HepG2 (cell line): ENCODE measurements at regions not wholly inside any gene's neighbourhood (a gene's known extent, or its start where the extent isn't known, plus 50 kb on each side); places are given as distances from the start of the nearest gene placed in this dataset.

Experiments
- ATAC-seq: fragments of 200-7000 bp; cut with Tn5 transposase; 3 replicates; pipeline ENCODE4 v1.9.1; 2020; ENCODE audit warnings: mild to moderate bottlenecking, moderate library complexity
- BruUV-seq: library from RNA; stranded (reverse); fragments of 400-500 nt; replicated peaks from 2 replicates; lab custom pipeline; 2021; lab: Mats Ljungman, UMichigan
- CTCF ChIA-PET: fragments of 300-600 bp; formaldehyde crosslinking; extraction: SDS; loops from one replicate; lab custom pipeline; 2021; ENCODE audit warnings: low total read pairs, inconsistent platforms, low intra/inter-chr PET ratio; lab: Yijun Ruan, JAX
- POLR2A ChIA-PET: fragments of 350-600 bp; sonication (Branson Sonifier 250); formaldehyde crosslinking; loops from one replicate; lab custom pipeline; 2020; ENCODE audit warnings: antibody characterized with exemption, inconsistent platforms; lab: Yijun Ruan, JAX
- DNase-seq: peaks from one replicate; pipeline ENCODE4 v3.0.0-alpha.2; 2015; ENCODE audit warnings: low spot score
- FAIRE-seq: peaks from 3 replicates; lab custom pipeline; 2011; peaks lifted over from hg19 to GRCh38; lab: Jason Lieb, UNC
- H2AFZ ChIP-seq: one replicate; pipeline ENCODE4 v1.6.1; 2011; ENCODE audit warnings: low read length, inconsistent platforms
- H3K27ac ChIP-seq: fragments of 300-600 bp; 3 replicates; pipeline ENCODE4 v1.8.0; 2011; ENCODE audit warnings: mixed run types, mild to moderate bottlenecking, mixed read lengths, low read length, inconsistent platforms; ENCODE audit not compliant: insufficient read depth; ENCODE audit errors: extremely low read length
- H3K27me3 ChIP-seq, 2 experiments: fragments of 200-600 bp in 1 of 2; 2 replicates in 1 of 2; 3 replicates in 1 of 2; pipeline versions ENCODE4 v1.6.0 to v1.8.0; 2011; ENCODE audit warnings: low read length in 2 of 2, mild to moderate bottlenecking in 2 of 2, moderate library complexity in 2 of 2, inconsistent platforms in 1 of 2; ENCODE audit not compliant: insufficient read depth in 2 of 2, control insufficient read depth in 1 of 2
- H3K36me3 ChIP-seq, 2 experiments: fragments of 200-600 bp in 1 of 2; replicated peaks in 1 of 2; 2 replicates in 1 of 2; 3 replicates in 1 of 2; pipeline versions ENCODE4 v1.5.1 to v1.8.0; 2011; ENCODE audit warnings: low read length in 2 of 2, inconsistent platforms in 1 of 2; ENCODE audit not compliant: insufficient read depth in 2 of 2, control insufficient read depth in 1 of 2
- H3K4me1 ChIP-seq: 2 replicates; pipeline ENCODE4 v1.5.1; 2012; ENCODE audit warnings: low read length, inconsistent platforms; ENCODE audit not compliant: insufficient read depth
- H3K4me2 ChIP-seq: 2 replicates; pipeline ENCODE4 v1.6.0; 2011; ENCODE audit warnings: low read depth, low read length, inconsistent platforms
- H3K4me3 ChIP-seq, 3 experiments: fragments of 200-600 bp in 1 of 3; sonication (generic), shearing (Covaris generic) in 1 of 3; replicated peaks in 1 of 3; 2 replicates each; pipeline ENCODE4 v1.5.1; 2011 to 2016; ENCODE audit warnings: low read length in 3 of 3, inconsistent platforms in 2 of 3, low read depth in 2 of 3, mild to moderate bottlenecking in 2 of 3, control low read depth in 1 of 3, mixed read lengths in 1 of 3; ENCODE audit not compliant: insufficient read depth in 1 of 3
- H3K79me2 ChIP-seq: one replicate; pipeline ENCODE4 v1.6.1; 2011; ENCODE audit warnings: low read length, inconsistent platforms; ENCODE audit not compliant: insufficient read depth
- H3K9ac ChIP-seq: 2 replicates; pipeline ENCODE4 v1.6.0; 2011; ENCODE audit warnings: mild to moderate bottlenecking, low read depth, low read length, inconsistent platforms; ENCODE audit not compliant: insufficient read depth
- H3K9me3 ChIP-seq: 2 replicates; pipeline ENCODE4 v1.5.1; 2012; ENCODE audit warnings: mild to moderate bottlenecking, low read length
- H4K20me1 ChIP-seq: 2 replicates; pipeline ENCODE4 v1.6.0; 2011; ENCODE audit warnings: inconsistent platforms, mild to moderate bottlenecking, low read length, moderate library complexity; ENCODE audit not compliant: insufficient read depth
- KAT8 ChIP-seq: IDR thresholded peaks from 2 replicates; pipeline ENCODE4 v1.6.1; 2016; ENCODE audit warnings: missing genetic modification reagents, missing compliant biosample characterization
- KDM5B ChIP-seq: sonication (generic); formaldehyde crosslinking; IDR thresholded peaks from 2 replicates; pipeline ENCODE4 v1.4.0; 2020; ENCODE audit warnings: missing genetic modification reagents, mild to moderate bottlenecking, borderline replicate concordance
- PHF21A ChIP-seq: sonication (generic); formaldehyde crosslinking; IDR thresholded peaks from 2 replicates; pipeline ENCODE4 v1.5.0; 2020; ENCODE audit warnings: mild to moderate bottlenecking, missing genetic modification reagents
- POLR2G ChIP-seq: fragments of 200-400 bp; formaldehyde crosslinking; IDR thresholded peaks from 2 replicates; pipeline ENCODE4 v1.6.1; 2018; ENCODE audit warnings: mild to moderate bottlenecking, low read depth, low read length, moderate library complexity
- RARA ChIP-seq: IDR thresholded peaks from 2 replicates; pipeline ENCODE4 v1.6.1; 2016; ENCODE audit warnings: missing genetic modification reagents, missing compliant biosample characterization
- SCMH1 ChIP-seq: sonication (generic); formaldehyde crosslinking; IDR thresholded peaks from 2 replicates; pipeline ENCODE4 v1.9.0; 2021; ENCODE audit warnings: missing genetic modification reagents, mild to moderate bottlenecking, borderline replicate concordance
- ZNF431 ChIP-seq: sonication (generic); formaldehyde crosslinking; IDR thresholded peaks from 2 replicates; pipeline ENCODE4 v1.9.0; 2022; ENCODE audit warnings: missing genetic modification reagents, low read depth, mild to moderate bottlenecking, borderline replicate concordance
- ZNF558 ChIP-seq: sonication (generic); formaldehyde crosslinking; IDR thresholded peaks from 2 replicates; pipeline ENCODE4 v1.9.0; 2022; ENCODE audit warnings: mild to moderate bottlenecking, missing genetic modification reagents, borderline replicate concordance
- ZNF616 ChIP-seq: sonication (generic); formaldehyde crosslinking; IDR thresholded peaks from 2 replicates; pipeline ENCODE4 v1.5.0; 2020; ENCODE audit warnings: low read depth, mild to moderate bottlenecking, missing genetic modification reagents
- ZSCAN9 ChIP-seq: IDR thresholded peaks from 2 replicates; pipeline ENCODE4 v1.6.1; 2016; ENCODE audit warnings: borderline replicate concordance
- WGBS: methylation state at CpG from one replicate; pipeline ENCODE4 v1.1.6; 2017; ENCODE audit warnings: low lambda C conversion rate; 5-methylcytosine and 5-hydroxymethylcytosine counted together
- in situ Hi-C: cut with HindIII; loops from 2 replicates; pipeline ENCODE4 v1.10.0; 2017; ENCODE audit warnings: low pct_unique_long_range_greater_than_20kb; ENCODE audit not compliant: extremely low pct_ligation_motif_present
- intact Hi-C: fragments of 100-400 bp; cut with micrococcal nuclease; formaldehyde crosslinking; loops from one replicate; pipeline ENCODE4 v1.10.0; 2022; ENCODE audit not compliant: unreplicated experiment
- TF ChIP-seq, protein P1 (sequence below): sonication (generic); formaldehyde crosslinking; IDR thresholded peaks from 2 replicates; pipeline ENCODE4 v1.8.0; 2022; ENCODE audit warnings: missing genetic modification reagents, low read depth, mild to moderate bottlenecking, borderline replicate concordance
- TF ChIP-seq, protein P2 (sequence below), 2 experiments: sonication (generic) in 1 of 2; formaldehyde crosslinking in 1 of 2; IDR thresholded peaks; 2 replicates each; pipeline versions ENCODE4 v1.4.0 to v1.6.1; 2016 to 2020; ENCODE audit warnings: borderline replicate concordance in 1 of 2, low read depth in 1 of 2, mild to moderate bottlenecking in 1 of 2, missing genetic modification reagents in 1 of 2
- TF ChIP-seq, protein P3 (sequence below): sonication (generic); formaldehyde crosslinking; IDR thresholded peaks from 2 replicates; pipeline ENCODE4 v1.4.0; 2020; ENCODE audit warnings: missing genetic modification reagents
- TF ChIP-seq, protein P4 (sequence below): sonication (generic); formaldehyde crosslinking; IDR thresholded peaks from 2 replicates; pipeline ENCODE4 v1.5.0; 2020; ENCODE audit warnings: missing genetic modification reagents

DNA sequence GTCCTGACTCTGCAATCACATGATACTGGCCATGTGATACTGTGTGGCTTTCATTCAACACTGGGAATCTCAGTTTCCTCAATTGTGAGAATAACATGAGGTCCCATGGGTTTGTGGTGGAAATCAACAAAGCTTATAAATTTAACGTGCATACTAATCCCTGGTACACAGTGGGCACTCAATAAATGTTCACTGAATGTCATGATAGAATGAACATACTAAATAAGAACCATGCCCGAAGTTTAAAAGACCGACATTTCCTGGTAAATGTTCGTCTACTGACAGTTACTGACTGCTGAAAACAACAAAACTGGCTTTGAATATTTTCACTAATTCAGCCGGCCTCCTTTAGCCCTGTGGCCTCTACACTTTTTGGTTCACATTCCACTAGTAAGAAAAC is 62.3 kb upstream of the CCT8L2 start:
- ATAC-seq (no peak), DNase-seq (no peak), FAIRE-seq (no peak)
- Histone ChIP-seq H4K20me1 (no peaks in the 10 kb centered on the region), H3K9ac (no peak overlapping the region), H3K4me3 (no peak overlapping the region), H2AFZ (no peak overlapping the region), H3K4me2 (no peak overlapping the region), H3K4me1 (no peaks in the 10 kb centered on the region), H3K27me3 (no peaks in the 10 kb centered on the region), H3K36me3 (no peaks in the 10 kb centered on the region), H3K79me2 (no peaks in the 10 kb centered on the region), H3K27ac (no peak overlapping the region), H3K9me3 (peaks cover 11% of the 10 kb centered on the region)
- TF ChIP-seq ZNF558 (CRISPR knock-in tag), result no peak
- TF ChIP-seq, protein P1, sequence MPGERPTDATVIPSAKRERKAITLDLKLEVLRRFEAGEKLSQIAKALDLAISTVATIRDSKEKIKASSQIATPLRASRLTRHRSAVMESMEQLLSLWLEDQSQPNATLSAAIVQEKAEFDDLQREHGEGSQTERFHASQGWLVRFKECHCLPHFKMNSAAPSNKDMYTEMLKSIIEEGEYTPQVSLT (CRISPR knock-in tag), result no peak
- TF ChIP-seq, protein P2, sequence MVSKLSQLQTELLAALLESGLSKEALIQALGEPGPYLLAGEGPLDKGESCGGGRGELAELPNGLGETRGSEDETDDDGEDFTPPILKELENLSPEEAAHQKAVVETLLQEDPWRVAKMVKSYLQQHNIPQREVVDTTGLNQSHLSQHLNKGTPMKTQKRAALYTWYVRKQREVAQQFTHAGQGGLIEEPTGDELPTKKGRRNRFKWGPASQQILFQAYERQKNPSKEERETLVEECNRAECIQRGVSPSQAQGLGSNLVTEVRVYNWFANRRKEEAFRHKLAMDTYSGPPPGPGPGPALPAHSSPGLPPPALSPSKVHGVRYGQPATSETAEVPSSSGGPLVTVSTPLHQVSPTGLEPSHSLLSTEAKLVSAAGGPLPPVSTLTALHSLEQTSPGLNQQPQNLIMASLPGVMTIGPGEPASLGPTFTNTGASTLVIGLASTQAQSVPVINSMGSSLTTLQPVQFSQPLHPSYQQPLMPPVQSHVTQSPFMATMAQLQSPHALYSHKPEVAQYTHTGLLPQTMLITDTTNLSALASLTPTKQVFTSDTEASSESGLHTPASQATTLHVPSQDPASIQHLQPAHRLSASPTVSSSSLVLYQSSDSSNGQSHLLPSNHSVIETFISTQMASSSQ (IDR thresholded peaks at IDR 0.05; ENCODE audit: low read depth), result no peak
- TF ChIP-seq, protein P2 (CRISPR knock-in tag; IDR thresholded peaks at IDR 0.05; ENCODE audit: borderline replicate concordance), result no peak
- TF ChIP-seq PHF21A, result no peak
- no peak for TF ChIP-seq RARA (CRISPR knock-in tag)
- TF ChIP-seq POLR2G, result no peak
- no peak for TF ChIP-seq KAT8
- TF ChIP-seq KDM5B (CRISPR knock-in tag), result no peak
- no peak for TF ChIP-seq ZNF616 (CRISPR knock-in tag)
- TF ChIP-seq, protein P3, sequence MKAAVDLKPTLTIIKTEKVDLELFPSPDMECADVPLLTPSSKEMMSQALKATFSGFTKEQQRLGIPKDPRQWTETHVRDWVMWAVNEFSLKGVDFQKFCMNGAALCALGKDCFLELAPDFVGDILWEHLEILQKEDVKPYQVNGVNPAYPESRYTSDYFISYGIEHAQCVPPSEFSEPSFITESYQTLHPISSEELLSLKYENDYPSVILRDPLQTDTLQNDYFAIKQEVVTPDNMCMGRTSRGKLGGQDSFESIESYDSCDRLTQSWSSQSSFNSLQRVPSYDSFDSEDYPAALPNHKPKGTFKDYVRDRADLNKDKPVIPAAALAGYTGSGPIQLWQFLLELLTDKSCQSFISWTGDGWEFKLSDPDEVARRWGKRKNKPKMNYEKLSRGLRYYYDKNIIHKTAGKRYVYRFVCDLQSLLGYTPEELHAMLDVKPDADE, result no peak
- TF ChIP-seq, protein P4, sequence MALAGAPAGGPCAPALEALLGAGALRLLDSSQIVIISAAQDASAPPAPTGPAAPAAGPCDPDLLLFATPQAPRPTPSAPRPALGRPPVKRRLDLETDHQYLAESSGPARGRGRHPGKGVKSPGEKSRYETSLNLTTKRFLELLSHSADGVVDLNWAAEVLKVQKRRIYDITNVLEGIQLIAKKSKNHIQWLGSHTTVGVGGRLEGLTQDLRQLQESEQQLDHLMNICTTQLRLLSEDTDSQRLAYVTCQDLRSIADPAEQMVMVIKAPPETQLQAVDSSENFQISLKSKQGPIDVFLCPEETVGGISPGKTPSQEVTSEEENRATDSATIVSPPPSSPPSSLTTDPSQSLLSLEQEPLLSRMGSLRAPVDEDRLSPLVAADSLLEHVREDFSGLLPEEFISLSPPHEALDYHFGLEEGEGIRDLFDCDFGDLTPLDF (CRISPR knock-in tag), result no peak
- TF ChIP-seq ZSCAN9, result no peak
- TF ChIP-seq SCMH1, result no peak
- TF ChIP-seq ZNF431, result no peak
- in situ Hi-C loops (no loop called here), intact Hi-C loops (no loop called here)
- POLR2A ChIA-PET, result no interaction called here
- 3% methylated on average over 5 of the region's 5 CpGs for WGBS
- CTCF ChIA-PET, result no interaction called here
- no TSS peak for BruUV-seq
